GM21529 (cell line): ENCODE measurements at regions not wholly inside any gene's neighbourhood (a gene's known extent, or its start where the extent isn't known, plus 50 kb on each side); places are given as distances from the start of the nearest gene placed in this dataset.

Experiments
- ATAC-seq: cut with Tn5 transposase; IDR thresholded peaks from one replicate; pipeline ENCODE4 v1.9.1; 2021; ENCODE audit not compliant: unreplicated experiment

DNA sequence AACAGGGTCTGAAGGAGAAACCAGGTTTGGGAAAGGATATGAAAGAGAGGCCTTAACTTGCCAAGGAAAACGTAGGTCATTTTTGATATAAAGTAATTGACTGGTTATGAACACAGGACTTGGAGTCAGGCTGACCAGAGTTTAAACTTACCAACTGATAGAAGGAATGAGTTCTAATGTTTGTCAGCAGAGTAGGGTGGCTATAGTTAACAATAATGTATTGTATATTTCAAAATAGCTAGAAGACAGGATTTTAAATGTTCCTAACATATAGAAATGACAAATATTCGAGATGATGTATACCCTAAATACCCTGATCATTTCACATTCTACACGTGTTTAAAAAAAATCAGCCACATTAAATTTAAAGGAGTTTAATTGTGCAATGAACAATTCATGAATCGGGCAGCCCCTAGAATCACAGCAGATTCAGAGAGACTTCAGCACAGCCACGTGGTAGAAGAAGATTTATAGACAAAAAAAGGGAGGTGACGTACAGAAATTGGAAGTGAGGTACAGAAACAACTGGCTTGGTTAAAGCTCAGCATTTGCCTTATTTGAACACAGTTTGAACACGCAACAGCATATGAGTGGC is 52.5 kb upstream of the PLEKHG7 start:
- ATAC-seq, result peak; percentile 16

GRCh38 chr12:92649511-92650227 is 53.1 kb upstream of the PLEKHG7 start:
- ATAC-seq, result peak; percentile 88

DNA sequence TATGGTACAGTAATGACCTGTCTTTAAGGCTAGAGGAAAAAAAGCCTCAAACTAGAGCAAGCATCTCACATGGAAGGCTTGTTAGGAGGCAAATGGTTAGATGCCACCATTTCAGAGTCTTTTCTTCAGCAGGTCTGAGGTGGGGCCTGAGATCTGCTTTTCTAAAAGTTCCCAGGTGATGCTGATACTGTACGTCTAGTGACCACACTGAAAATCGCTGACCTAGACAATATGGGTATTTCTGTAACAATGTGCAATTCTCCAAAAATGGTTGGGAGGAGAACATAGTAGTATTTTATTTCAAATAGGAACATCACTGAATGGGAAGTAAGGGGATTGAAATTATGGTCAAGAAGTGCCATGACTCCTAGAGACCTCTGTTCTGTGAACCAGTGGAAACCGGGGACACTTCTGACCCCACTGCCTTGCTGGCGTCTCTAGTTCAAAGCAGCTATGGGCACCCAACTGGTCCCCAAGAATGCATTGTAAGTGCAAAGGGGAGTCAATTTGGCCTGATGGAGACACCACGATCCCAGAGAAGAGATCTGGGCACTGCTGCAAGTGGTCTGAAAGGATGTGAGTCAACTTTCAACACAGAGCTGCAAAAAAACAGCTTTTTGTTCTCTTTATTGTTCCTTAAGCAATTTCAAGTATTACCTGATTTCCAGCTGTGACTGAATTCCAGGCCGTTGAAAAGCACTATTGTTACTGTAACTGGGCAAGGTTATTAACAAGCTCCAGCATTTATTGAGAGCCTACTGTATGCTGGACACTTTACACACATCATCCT is 54.4 kb upstream of the PLEKHG7 start:
- ATAC-seq, result no peak

- ATAC-seq, result no peak
Measured at GRCh38 chr12:92641291-92641690, 61.5 kb upstream of the PLEKHG7 start.

DNA sequence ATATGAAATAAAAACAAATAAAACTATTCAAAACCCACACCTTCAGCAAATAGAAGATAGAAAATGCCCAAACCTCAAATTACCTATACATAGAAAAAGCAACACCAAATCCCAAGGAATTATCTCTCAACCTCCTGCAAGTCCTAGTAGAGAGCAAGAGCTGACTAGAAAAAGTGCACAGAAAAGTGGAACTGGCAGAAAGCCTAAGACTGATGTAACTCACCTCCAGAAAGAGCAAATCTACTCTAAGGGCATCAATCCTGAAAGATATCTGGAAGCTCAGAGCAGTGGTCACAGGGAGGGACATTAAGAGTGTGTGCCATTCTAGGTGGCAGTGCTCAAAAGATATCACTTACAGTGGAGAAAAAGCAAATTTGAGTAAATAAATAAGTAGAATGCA is 62.1 kb upstream of the PLEKHG7 start:
- no peak for ATAC-seq

GRCh38 chr12:92639017-92639416 is 63.8 kb upstream of the PLEKHG7 start:
- ATAC-seq, result no peak

DNA sequence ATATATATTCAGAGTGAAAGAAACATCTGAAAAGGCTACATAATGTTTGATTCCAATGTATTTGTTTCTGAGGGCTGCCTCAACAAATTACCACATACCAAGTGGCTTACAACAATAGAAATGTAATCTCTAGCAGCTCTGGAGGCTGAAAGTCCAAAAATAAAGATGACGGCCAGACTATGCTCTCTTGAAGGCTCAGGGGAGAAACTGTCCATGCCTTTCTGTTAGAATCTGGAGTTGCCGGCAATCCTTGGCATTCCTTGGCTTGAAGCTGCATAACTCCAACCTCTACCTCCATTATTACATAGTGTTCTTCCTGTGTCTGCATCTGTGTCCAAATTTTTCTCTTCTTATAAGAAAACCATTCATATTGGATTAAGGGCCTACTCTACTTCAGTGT is 68.1 kb upstream of the PLEKHG7 start:
- ATAC-seq, result no peak

DNA sequence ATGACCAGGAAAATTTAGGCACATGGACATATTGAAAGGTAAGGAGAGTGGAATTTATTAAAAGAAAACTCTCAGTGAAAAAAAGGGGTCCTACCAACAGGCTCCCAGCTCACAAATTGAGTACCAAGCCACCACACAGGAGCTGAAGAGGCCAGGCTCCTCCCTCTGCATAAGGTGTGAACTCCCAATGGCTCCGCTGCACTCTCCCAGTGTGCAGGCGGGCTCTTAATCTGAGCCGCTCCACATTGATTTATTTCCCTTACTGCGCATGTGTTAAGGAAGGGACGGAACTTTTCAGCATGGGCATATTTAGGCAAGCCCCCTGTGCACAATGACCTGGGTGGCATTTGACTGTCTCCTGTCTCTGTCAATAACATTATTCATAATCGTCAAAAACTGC is 68.6 kb upstream of the PLEKHG7 start:
- ATAC-seq, result no peak

- no peak for ATAC-seq
Measured at GRCh38 chr12:92630968-92631367, 71.8 kb upstream of the PLEKHG7 start.

DNA sequence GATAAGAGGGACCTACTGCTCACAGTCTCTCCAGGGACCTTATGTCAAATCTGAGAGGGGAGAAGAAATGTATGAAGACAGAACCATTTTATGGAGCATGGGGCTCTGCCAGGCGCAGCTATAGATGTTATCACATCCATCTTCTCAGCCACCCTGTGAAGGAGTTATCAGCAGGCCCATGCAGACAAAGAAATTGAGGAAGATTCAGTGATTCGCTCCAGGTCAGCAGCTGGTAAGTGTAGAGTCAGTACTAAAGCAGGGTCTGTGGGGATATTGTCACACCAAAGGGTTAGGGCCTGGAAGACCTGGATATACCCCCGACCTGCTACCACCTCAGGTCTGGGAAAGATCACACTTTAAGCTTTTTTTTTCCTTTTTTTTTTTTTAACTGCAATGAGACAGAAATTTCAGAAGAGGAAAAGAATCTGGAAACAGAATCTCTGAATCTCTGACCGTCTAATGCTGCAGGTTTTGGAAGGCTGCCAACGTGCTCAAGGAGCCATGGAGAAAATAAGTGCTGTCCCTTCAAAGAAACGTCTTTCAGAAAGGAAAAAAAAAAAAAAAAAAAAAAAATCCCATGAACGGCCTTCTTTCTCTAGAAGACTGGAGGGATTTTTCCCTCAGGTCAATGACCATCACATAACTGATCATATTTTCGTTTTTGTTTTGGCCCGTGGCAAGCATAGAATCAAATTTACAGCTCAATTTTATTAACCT is 73.3 kb upstream of the PLEKHG7 start:
- no peak for ATAC-seq

DNA sequence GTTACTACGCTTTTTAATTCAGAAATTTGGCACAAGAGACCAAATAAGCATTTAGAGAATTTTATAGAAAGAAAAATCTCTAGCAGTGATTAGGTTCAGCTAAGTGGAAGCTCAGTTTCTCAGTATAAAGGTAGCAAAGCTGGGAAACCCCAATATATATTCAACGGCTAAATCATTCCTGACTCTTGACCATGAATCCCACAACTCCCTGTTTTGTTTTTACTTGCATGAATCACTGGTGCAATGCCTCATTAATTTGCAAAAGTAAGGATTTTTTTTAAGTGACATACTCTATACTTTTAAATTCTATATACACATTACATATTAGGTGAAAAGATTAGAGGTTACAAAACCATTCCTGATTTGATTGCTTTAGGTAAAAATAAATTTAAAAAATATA is 74.3 kb upstream of the PLEKHG7 start:
- no peak for ATAC-seq

- no peak for ATAC-seq
Measured at GRCh38 chr12:92627511-92627910, 75.3 kb upstream of the PLEKHG7 start.

DNA sequence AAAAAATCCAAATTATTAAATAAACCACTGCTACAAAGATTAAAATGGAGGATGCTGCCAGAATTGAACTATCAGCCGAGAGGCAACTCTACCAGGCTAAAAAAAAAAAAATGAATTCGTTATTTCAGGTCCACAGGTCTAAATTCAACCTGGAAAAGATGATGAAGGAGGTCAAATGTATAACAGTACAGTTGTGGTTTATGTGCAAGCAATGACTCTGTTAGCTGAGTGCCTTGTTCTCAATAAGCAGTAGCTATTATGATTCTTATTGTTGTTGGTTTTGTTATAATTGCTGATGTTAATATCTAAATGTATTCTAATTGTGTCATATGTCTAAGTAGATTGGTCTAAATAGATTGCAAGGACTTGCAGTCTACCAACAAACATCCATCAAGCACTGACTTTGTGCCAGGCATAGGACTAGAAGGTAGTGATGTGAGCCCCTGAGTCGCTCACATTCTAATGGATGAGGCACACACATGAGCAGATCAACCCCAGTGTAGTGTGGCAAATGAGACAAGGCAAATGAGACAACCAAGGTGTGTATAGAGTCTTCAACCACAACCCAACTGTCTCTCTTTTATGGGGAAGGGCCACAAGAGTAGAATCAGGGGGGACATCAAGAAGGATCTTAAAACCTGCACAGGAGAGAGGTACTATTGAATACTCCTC is 77.0 kb upstream of the PLEKHG7 start:
- ATAC-seq, result no peak

DNA sequence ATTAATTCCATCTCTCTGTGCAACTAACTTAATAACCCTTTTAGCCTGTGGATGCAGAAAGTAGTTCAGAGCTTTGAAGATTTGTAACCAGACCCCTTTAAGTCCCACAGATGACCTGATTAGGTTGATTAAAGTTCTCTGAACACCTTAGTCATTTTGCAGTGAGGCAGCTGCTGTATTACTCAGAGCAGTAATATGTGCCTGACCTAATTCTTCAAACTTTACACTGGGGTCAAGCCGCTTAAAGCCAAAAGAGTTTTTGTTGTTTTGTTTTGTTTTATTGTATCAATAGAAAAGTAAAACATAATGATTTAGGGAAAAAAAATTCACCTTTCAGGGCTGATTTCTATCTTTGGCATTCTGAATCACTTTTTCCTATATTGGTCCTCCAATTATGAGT is 78.6 kb upstream of the PLEKHG7 start:
- no peak for ATAC-seq

DNA sequence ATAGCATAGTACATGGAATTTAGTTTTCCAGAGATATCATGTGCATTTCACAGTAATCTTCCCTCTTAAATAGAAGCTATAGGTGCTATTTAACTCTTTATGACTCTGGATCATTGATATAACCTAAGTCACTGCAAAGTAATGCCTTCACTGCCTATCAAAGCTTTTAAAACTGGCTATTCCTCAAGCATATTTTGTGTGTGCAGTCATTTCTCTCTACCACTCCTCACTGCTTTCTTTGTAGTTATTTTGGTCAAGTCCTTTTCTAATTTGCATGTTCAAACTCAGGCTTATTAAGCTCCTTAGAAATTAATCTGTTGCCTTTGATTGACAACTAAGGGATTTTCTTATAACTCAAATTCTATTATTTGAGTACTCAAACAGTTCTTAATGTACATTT is 79.4 kb upstream of the PLEKHG7 start:
- no peak for ATAC-seq

DNA sequence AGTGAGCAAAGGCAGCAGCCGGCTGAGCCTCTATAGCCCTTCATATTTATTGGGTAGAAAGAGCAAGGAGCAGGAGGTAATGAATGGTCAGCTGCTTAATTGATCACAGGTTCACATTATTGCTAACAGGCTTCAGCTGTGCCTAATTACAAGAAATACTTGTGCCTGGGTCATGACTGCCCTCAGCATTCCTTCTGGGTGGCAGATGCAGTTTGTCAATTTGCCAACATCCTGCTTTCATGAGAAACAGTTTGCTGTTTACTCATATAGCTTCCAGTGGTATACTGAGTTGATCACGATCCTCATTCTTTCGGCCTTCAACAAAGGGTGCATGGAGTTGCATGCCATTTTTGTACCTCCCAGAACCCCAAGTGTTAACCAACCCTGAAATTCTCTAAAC is 81.0 kb upstream of the PLEKHG7 start:
- no peak for ATAC-seq

- ATAC-seq, result no peak
Measured at GRCh38 chr12:92621312-92621711, 81.5 kb upstream of the PLEKHG7 start.

DNA sequence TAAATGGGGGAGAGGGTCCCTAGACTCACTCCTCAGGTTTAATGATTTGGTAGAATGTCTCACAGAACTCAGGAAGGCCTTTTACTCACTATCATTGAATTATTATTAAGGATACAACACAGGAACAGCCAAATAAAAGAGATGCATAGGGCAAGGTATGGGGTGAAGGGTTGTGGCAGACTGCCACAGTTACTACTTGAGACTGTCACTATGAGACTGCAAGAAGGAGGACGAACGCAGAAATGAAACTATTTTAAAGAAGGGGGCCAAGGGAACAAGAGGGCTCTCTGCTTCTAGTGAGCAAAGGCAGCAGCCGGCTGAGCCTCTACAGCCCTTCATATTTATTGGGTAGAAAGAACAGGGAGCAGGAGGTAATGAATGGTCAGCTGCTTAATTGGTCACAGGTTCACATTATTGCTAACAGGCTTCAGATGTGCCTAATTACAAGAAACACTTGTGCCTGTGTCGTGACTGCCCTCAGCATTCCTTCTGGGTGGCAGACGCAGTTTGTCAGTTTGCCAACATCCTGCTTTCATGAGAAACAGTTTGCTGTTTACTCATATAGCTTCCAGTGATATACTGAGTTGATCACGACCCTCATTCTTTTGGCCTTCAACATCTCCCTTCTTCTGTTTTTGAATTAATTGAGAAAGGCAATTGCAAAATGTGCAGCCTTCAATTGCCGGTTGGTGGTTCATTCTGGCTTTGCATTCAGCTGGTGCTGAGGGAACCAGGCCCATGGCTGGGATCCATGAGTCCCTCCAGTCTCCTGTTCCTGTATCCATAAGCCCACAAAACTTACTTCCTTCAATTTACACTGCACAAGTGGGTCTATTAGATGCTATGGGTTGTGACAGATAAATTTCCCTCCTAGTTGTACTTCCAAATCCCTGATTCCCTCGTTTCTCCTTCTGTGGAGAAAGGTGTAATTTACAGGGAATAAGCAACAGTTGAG is 82.8 kb upstream of the PLEKHG7 start:
- ATAC-seq, result no peak

DNA sequence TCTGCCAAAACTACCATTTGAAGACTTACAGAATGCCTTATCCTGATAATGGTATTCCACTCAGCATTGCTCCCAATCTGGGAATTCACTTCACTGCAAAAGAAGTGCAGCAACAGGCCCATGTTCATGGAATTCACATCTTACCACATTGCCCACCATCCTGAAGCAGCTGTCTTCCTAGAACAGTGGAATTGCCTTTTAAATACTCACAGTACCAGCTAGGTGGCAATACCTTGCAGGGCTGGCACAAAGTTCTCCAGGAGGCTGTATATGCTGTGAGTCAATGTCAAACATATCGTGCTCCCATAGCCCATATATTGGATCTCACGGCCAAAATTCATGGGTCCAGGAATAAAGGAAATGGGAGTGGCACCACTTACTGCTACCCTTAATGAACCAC is 83.8 kb upstream of the PLEKHG7 start:
- ATAC-seq, result no peak

- ATAC-seq, result no peak
Measured at GRCh38 chr12:92615703-92616102, 87.1 kb upstream of the PLEKHG7 start.
